Hepatocyte (in vitro differentiated cells): ENCODE measurements at regions not wholly inside any gene's neighbourhood (a gene's known extent, or its start where the extent isn't known, plus 50 kb on each side); places are given as distances from the start of the nearest gene placed in this dataset.

Source experiments
- CTCF ChIP-seq: fragments of 200-600 bp; sonication (generic); IDR thresholded peaks from 2 replicates; pipeline ENCODE4 v1.5.1; 2016; ENCODE audit warnings: antibody characterized with exemption, mild to moderate bottlenecking; ENCODE audit not compliant: poor library complexity
- EZH2 ChIP-seq: fragments of 200-600 bp; sonication (generic); IDR thresholded peaks from 2 replicates; pipeline ENCODE4 v1.6.1; 2016; ENCODE audit warnings: antibody characterized with exemption, mild to moderate bottlenecking, borderline replicate concordance

GRCh38 chr2:34174506-34174905 lies 575.4 kb upstream of the FAM98A start:
- no peak for TF ChIP-seq CTCF
- no peak for TF ChIP-seq EZH2
